ENCODE measurements at regions not wholly inside any gene's neighbourhood (a gene's known extent, or its start where the extent isn't known, plus 50 kb on each side); places are given as distances from the start of the nearest gene placed in this dataset.

DNA sequence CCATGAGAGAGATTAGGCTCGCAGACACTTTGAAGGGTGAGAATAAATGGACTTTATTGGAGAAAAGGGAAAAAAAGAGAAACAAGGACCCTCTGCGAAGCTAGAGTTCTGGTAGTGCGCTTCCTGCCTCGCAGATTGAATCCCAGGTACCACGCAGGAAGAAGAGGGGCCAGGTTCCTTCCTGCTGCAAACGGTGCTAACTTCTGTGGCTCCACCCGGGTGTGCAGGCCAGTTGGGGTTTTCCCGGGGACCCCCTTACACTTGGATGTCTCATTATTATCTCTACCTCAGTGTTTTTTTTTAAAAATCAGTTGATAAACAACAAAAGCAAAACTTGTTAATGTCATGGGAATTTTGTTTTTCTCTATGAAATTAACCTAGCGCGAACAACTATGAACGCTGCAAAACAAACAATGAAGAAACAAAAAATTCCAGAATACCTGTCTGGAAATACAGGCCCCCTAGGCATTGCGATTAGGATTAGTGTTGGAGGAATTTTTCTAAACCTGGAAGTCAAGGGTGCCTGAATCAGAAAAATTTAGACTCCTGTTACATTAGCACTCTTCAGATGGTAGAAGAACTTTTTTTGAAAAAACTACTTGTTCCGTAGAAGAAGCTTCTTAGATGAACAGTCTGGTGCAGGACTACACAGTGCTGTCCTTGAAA lies 414.5 kb downstream of the MAN2A1 start:
- H3K9me3 Mint-ChIP-seq: no peaks in the 10 kb centered on the region
- CTCF ChIA-PET: no interaction called here
- peak overlapping the region in 1 of 9 donors; percentile 68 for H3K27ac Mint-ChIP-seq
- peaks cover 24 to 47% (median 42%) of the 10 kb centered on the region in 7 donors for H3K4me1 Mint-ChIP-seq
- Histone ChIP-seq H3K36me3 (ENCODE audit: control insufficient read depth in 2 of 3, insufficient read depth in 3 of 3, low read length in 3 of 3) (no peaks in the 10 kb centered on the region), H3K4me3 (ENCODE audit: low read length) (no peak overlapping the region), H3K27me3 (ENCODE audit: control insufficient read depth in 2 of 2, insufficient read depth in 2 of 2, low read length in 2 of 2) (no peaks in the 10 kb centered on the region), H3K4me1 (ENCODE audit: control insufficient read depth in 2 of 2, insufficient read depth in 2 of 2, low read length in 2 of 2) (peaks cover 7 to 23% of the 10 kb centered on the region in 2 donors), H3K9me3 (ENCODE audit: control insufficient read depth in 2 of 3, low read length in 3 of 3) (no peaks in the 10 kb centered on the region), H3K27ac (ENCODE audit: low read depth, low read length) (no peak overlapping the region)
- POLR2A ChIA-PET: no interaction called here
- peak overlapping the region; percentile 6 to 64 (median 40) for H3K4me3 Mint-ChIP-seq
- no peak for ATAC-seq
- DNase-seq: no peak
- peaks cover 0 to 17% (median 0%) of the 10 kb centered on the region in 5 donors for H3K27me3 Mint-ChIP-seq
- intact Hi-C loops (cut with micrococcal nuclease): no loop called here
- no peaks in the 10 kb centered on the region for H3K36me3 Mint-ChIP-seq

DNA sequence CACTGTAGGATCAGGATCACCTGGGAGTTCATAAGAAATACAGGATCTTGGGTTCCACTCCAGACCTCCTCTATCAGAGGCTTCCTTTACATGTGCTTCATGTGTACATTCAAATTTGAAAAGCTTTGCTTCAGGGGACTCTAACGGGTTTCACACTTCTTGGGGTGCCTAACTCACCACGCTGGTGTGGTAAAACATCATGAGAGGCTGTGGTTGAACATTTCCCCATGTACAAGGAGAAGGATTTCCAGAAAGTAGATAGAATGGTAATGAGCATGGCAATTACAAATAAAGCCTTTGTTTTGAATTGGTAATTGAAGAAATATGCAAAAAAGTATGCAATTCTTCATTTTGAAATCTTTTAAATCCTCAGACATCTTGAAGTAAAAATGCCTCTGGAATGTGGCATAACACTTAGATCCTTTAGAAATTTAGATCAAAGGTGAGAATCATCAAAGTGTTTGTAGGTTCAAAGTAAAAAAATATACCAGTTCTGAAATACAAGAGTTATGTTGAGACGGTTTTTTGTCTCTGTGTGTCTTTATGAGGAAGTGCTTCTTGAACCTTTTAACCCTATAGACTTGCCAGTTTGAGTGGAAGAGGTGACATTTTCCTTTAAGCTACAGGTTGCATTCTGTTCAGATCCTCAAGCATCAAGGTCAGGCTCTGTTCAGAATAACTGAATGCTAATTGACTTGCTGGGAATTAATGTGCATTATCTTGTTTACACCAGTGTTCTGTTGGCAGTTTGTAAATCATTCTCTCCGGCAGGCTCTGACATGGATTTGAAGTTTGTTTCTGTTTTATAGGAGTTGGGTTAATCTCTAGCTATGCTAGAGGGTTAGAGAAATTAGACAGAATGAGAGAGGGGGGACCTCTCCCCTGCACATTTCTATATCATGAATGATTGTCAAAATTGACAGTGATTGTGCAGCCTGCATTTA lies 415.3 kb downstream of the MAN2A1 start:
- Histone ChIP-seq H3K9me3 (ENCODE audit: control insufficient read depth in 2 of 3, low read length in 3 of 3) (no peaks in the 10 kb centered on the region), H3K27ac (ENCODE audit: low read depth, low read length) (no peak overlapping the region), H3K4me3 (ENCODE audit: low read length) (no peak overlapping the region), H3K4me1 (ENCODE audit: control insufficient read depth in 2 of 2, insufficient read depth in 2 of 2, low read length in 2 of 2) (peaks cover 7 to 23% of the 10 kb centered on the region in 2 donors), H3K36me3 (ENCODE audit: control insufficient read depth in 2 of 3, insufficient read depth in 3 of 3, low read length in 3 of 3) (no peaks in the 10 kb centered on the region), H3K27me3 (ENCODE audit: control insufficient read depth in 2 of 2, insufficient read depth in 2 of 2, low read length in 2 of 2) (no peaks in the 10 kb centered on the region)
- Mint-ChIP-seq H3K27ac (peak overlapping the region in 2 of 9 donors; percentile 12 to 70), H3K27me3 (peaks cover 0 to 17% (median 0%) of the 10 kb centered on the region in 5 donors), H3K9me3 (no peaks in the 10 kb centered on the region), H3K36me3 (no peaks in the 10 kb centered on the region), H3K4me1 (peaks cover 24 to 47% (median 42%) of the 10 kb centered on the region in 7 donors), H3K4me3 (peak overlapping the region in 6 of 10 donors; percentile 30 to 64 (median 46))
- peak; percentile 18 for ATAC-seq
- ChIA-PET POLR2A (no interaction called here), CTCF (interaction anchor here (0.5 kb wide), 1 partner anchor 1411 kb away, joined by 3 read pairs; no protein-coding TSS in a partner anchor)
- no peak for DNase-seq
- intact Hi-C loops (cut with micrococcal nuclease): loop anchor here in 1 of 2 donors (1.0 to 5.0 kb wide), 2 partner anchors 9 to 183 kb away; no protein-coding TSS in a partner anchor

DNA sequence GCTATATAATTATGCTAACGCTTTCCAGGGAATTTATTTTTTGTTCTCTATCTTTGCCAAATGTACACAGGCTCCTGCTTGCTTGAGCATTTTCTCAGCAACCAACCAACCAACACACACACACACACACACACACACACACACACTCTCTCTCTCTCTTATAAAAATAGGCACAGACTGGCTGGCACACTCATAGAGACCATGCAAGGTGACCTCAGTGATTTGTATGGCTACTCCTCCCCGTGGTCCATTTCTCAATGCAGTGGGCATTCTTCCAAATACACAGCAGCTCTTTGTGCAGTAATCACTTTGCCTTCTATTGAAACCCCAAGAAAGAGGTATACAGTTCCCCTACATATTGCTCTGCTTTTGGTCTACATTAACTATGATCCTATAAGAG lies 416.0 kb downstream of the MAN2A1 start:
- POLR2A ChIA-PET: no interaction called here
- no peaks in the 10 kb centered on the region for H3K27me3 ChIP-seq (ENCODE audit: control insufficient read depth in 2 of 2, insufficient read depth in 2 of 2, low read length in 2 of 2)
- H3K27ac ChIP-seq (ENCODE audit: low read depth, low read length): no peak overlapping the region
- peaks cover 7 to 23% of the 10 kb centered on the region in 2 donors for H3K4me1 ChIP-seq (ENCODE audit: control insufficient read depth in 2 of 2, insufficient read depth in 2 of 2, low read length in 2 of 2)
- no peak for ATAC-seq
- Mint-ChIP-seq H3K27ac (peak overlapping the region in 2 of 9 donors; percentile 12 to 48), H3K27me3 (peaks cover 0 to 17% (median 0%) of the 10 kb centered on the region in 5 donors), H3K36me3 (no peaks in the 10 kb centered on the region), H3K4me1 (peaks cover 24 to 47% (median 42%) of the 10 kb centered on the region in 7 donors), H3K4me3 (peak overlapping the region in 4 of 10 donors; percentile 28 to 51 (median 49)), H3K9me3 (no peaks in the 10 kb centered on the region)
- no peak overlapping the region for H3K4me3 ChIP-seq (ENCODE audit: low read length)
- intact Hi-C loops (cut with micrococcal nuclease): loop anchor here (1.0 to 5.0 kb wide), 3 partner anchors 9 to 183 kb away; no protein-coding TSS in a partner anchor
- no peaks in the 10 kb centered on the region for H3K36me3 ChIP-seq (ENCODE audit: control insufficient read depth in 2 of 3, insufficient read depth in 3 of 3, low read length in 3 of 3)
- H3K9me3 ChIP-seq (ENCODE audit: control insufficient read depth in 2 of 3, low read length in 3 of 3): no peaks in the 10 kb centered on the region
- no peak for DNase-seq
- CTCF ChIA-PET: interaction anchor here (0.5 kb wide), 1 partner anchor 1411 kb away, joined by 3 read pairs; no protein-coding TSS in a partner anchor

DNA sequence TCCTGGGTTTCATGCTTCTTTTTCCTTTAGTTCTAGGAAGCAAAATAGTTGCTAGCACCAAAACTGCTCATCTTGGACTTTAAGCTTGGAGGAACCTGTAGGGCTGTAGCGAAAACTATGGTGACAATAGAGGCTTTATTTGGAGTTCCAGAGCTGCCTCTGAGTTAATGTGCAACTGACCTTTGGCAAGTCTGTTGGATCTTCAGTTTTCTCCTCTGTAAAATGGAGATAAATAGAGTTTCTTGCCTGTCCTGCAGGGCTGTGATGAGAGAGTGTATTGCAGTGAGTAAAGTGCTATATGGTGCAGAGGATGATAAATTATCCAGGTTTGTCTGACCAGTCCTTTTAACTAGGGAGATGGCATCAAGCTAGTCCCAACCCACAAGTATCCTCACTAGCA lies 417.0 kb downstream of the MAN2A1 start:
- Histone ChIP-seq H3K4me3 (ENCODE audit: low read length) (no peak overlapping the region), H3K4me1 (ENCODE audit: control insufficient read depth in 2 of 2, insufficient read depth in 2 of 2, low read length in 2 of 2) (peaks cover 7 to 23% of the 10 kb centered on the region in 2 donors), H3K27me3 (ENCODE audit: control insufficient read depth in 2 of 2, insufficient read depth in 2 of 2, low read length in 2 of 2) (no peaks in the 10 kb centered on the region), H3K27ac (ENCODE audit: low read depth, low read length) (no peak overlapping the region), H3K9me3 (ENCODE audit: control insufficient read depth in 2 of 3, low read length in 3 of 3) (no peaks in the 10 kb centered on the region), H3K36me3 (ENCODE audit: control insufficient read depth in 2 of 3, insufficient read depth in 3 of 3, low read length in 3 of 3) (no peaks in the 10 kb centered on the region)
- Mint-ChIP-seq H3K4me3 (peak overlapping the region in 6 of 10 donors; percentile 43 to 80 (median 70)), H3K27me3 (peaks cover 0 to 22% (median 0%) of the 10 kb centered on the region in 5 donors), H3K36me3 (no peaks in the 10 kb centered on the region), H3K27ac (no peak overlapping the region), H3K9me3 (no peaks in the 10 kb centered on the region), H3K4me1 (peaks cover 24 to 47% (median 42%) of the 10 kb centered on the region in 7 donors)
- ChIA-PET POLR2A (no interaction called here), CTCF (no interaction called here)
- intact Hi-C loops (cut with micrococcal nuclease): loop anchor here (2.0 to 5.0 kb wide), 2 partner anchors 16 to 184 kb away; no protein-coding TSS in a partner anchor
- DNase-seq (no peak), ATAC-seq (no peak)

DNA sequence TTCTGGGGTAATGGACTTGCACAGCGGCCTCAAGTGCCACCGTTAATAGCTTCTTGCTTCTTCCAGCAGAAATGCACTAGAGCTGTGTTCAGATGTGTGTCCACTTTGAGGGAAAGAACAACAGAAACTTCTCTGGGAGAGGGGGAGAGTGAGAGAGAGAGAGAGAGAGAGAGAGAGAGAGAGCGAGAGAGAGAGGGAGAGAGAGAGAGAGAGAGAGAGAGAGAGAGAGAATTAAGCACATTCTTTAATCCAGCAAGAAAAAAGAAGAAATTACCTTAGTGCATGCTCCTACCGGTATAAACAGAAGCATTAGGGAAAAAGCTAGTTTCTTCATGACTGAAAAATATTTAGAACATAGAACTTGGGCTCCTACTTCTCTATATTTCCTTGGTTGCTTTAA lies 418.8 kb downstream of the MAN2A1 start:
- Histone ChIP-seq H3K4me3 (ENCODE audit: low read length) (no peak overlapping the region), H3K27me3 (ENCODE audit: control insufficient read depth in 2 of 2, insufficient read depth in 2 of 2, low read length in 2 of 2) (no peaks in the 10 kb centered on the region), H3K9me3 (ENCODE audit: control insufficient read depth in 2 of 3, low read length in 3 of 3) (no peaks in the 10 kb centered on the region), H3K36me3 (ENCODE audit: control insufficient read depth in 2 of 3, insufficient read depth in 3 of 3, low read length in 3 of 3) (no peaks in the 10 kb centered on the region), H3K4me1 (ENCODE audit: control insufficient read depth in 2 of 2, insufficient read depth in 2 of 2, low read length in 2 of 2) (peaks cover 7 to 23% of the 10 kb centered on the region in 2 donors), H3K27ac (ENCODE audit: low read depth, low read length) (no peak overlapping the region)
- POLR2A ChIA-PET: interaction anchor here (0.9 to 1.0 kb wide), 2 partner anchors 10 to 12 kb away, joined by 3 to 4 read pairs; no protein-coding TSS in a partner anchor
- H3K9me3 Mint-ChIP-seq: no peaks in the 10 kb centered on the region
- no peak overlapping the region for H3K4me3 Mint-ChIP-seq
- peaks cover 0 to 22% (median 0%) of the 10 kb centered on the region in 5 donors for H3K27me3 Mint-ChIP-seq
- intact Hi-C loops (cut with micrococcal nuclease): loop anchor here in 1 of 2 donors (5.0 kb wide), 1 partner anchor 186 kb away; no protein-coding TSS in a partner anchor
- CTCF ChIA-PET: interaction anchor here (0.7 kb wide), 1 partner anchor 20 kb away, joined by 5 read pairs; no protein-coding TSS in a partner anchor
- no peak for DNase-seq
- no peaks in the 10 kb centered on the region for H3K36me3 Mint-ChIP-seq
- no peak for ATAC-seq
- H3K27ac Mint-ChIP-seq: no peak overlapping the region
- H3K4me1 Mint-ChIP-seq: peaks cover 24 to 43% (median 38%) of the 10 kb centered on the region in 7 donors

DNA sequence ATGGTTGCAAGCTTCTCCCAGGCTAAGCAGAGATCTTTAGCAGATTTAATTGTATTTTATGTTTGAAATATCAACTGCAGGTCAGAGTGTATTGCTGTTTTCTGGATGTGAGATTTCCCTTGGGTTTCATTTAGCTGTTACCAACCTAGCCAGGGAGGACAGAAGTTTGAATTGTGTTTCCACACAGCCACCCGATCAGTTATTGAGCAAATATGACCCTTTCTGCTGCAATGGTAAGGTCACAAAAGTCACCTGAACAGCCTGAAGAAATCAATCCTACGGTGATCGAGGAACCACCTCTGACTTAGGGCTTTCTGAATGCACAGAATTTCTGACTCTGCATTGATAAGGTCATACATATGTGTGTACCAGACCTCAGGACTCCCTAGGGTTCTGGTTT lies 419.9 kb downstream of the MAN2A1 start:
- no peaks in the 10 kb centered on the region for H3K9me3 ChIP-seq (ENCODE audit: control insufficient read depth in 2 of 3, low read length in 3 of 3)
- no peaks in the 10 kb centered on the region for H3K27me3 ChIP-seq (ENCODE audit: control insufficient read depth in 2 of 2, insufficient read depth in 2 of 2, low read length in 2 of 2)
- no peak overlapping the region for H3K4me3 ChIP-seq (ENCODE audit: low read length)
- H3K4me3 Mint-ChIP-seq: no peak overlapping the region
- intact Hi-C loops (cut with micrococcal nuclease): loop anchor here in 1 of 2 donors (5.0 kb wide), 1 partner anchor 187 kb away; no protein-coding TSS in a partner anchor
- peaks cover 0 to 22% (median 0%) of the 10 kb centered on the region in 5 donors for H3K27me3 Mint-ChIP-seq
- no peaks in the 10 kb centered on the region for H3K36me3 ChIP-seq (ENCODE audit: control insufficient read depth in 2 of 3, insufficient read depth in 3 of 3, low read length in 3 of 3)
- ATAC-seq: no peak
- no peak overlapping the region for H3K27ac Mint-ChIP-seq
- H3K36me3 Mint-ChIP-seq: no peaks in the 10 kb centered on the region
- H3K27ac ChIP-seq (ENCODE audit: low read depth, low read length): no peak overlapping the region
- CTCF ChIA-PET: interaction anchor here (0.6 kb wide), 1 partner anchor 130 kb away, joined by 6 read pairs; no protein-coding TSS in a partner anchor
- H3K4me1 Mint-ChIP-seq: peaks cover 19 to 31% (median 27%) of the 10 kb centered on the region in 7 donors
- no peak for DNase-seq
- POLR2A ChIA-PET: interaction anchor here (1.0 kb wide), 1 partner anchor 11 kb away, joined by 3 read pairs; no protein-coding TSS in a partner anchor
- peaks cover 0 to 2% (median 0%) of the 10 kb centered on the region in 11 donors for H3K9me3 Mint-ChIP-seq
- peaks cover 0 to 12% of the 10 kb centered on the region in 2 donors for H3K4me1 ChIP-seq (ENCODE audit: control insufficient read depth in 2 of 2, insufficient read depth in 2 of 2, low read length in 2 of 2)
